MCF 10A (cell line): ENCODE measurements at regions not wholly inside any gene's neighbourhood (a gene's known extent, or its start where the extent isn't known, plus 50 kb on each side); places are given as distances from the start of the nearest gene placed in this dataset.
"Not testable (repeated sequence)": the region's sequence is repeated elsewhere in the genome, so short reads cannot be mapped to it uniquely, and the experiment has no call there.

ENCODE experiments used
- BruUV-seq: library from RNA; stranded (reverse); fragments of 400-500 nt; replicated peaks from 2 replicates; lab custom pipeline; 2021; lab: Mats Ljungman, UMichigan
- CTCF ChIA-PET: fragments of 300-600 bp; sonication (Branson Sonifier 250); formaldehyde crosslinking; extraction: SDS; loops from one replicate; lab custom pipeline; 2021; ENCODE audit warnings: antibody characterized with exemption, inconsistent platforms; lab: Yijun Ruan, JAX
- POLR2A ChIA-PET: fragments of 300-600, 350-650 bp; sonication (Branson Sonifier 250); formaldehyde crosslinking; extraction: SDS; loops from one replicate; lab custom pipeline; 2020; ENCODE audit warnings: antibody characterized with exemption, inconsistent platforms; lab: Yijun Ruan, JAX
- DNase-seq: peaks from one replicate; pipeline ENCODE4 v3.0.0-alpha.2; 2018; ENCODE audit not compliant: unreplicated experiment
- H3K27ac Mint-ChIP-seq: one replicate; pipeline ENCODE4 v1.8.0; 2022; ENCODE audit warnings: mild to moderate bottlenecking, low read depth, mixed read lengths; ENCODE audit not compliant: unreplicated experiment
- H3K27me3 Mint-ChIP-seq: one replicate; pipeline ENCODE4 v1.8.0; 2022; ENCODE audit warnings: mixed read lengths; ENCODE audit not compliant: insufficient read depth, unreplicated experiment
- H3K36me3 Mint-ChIP-seq: one replicate; pipeline ENCODE4 v1.8.0; 2022; ENCODE audit warnings: mild to moderate bottlenecking, moderate library complexity, mixed read lengths; ENCODE audit not compliant: insufficient read depth, unreplicated experiment
- H3K4me1 Mint-ChIP-seq: one replicate; pipeline ENCODE4 v1.8.0; 2022; ENCODE audit warnings: mixed read lengths; ENCODE audit not compliant: insufficient read depth, unreplicated experiment
- H3K4me3 Mint-ChIP-seq: one replicate; pipeline ENCODE4 v1.8.0; 2022; ENCODE audit warnings: mild to moderate bottlenecking, moderate library complexity, mixed read lengths; ENCODE audit not compliant: unreplicated experiment
- H3K9me3 Mint-ChIP-seq: one replicate; pipeline ENCODE4 v1.8.0; 2022; ENCODE audit warnings: mixed read lengths; ENCODE audit not compliant: unreplicated experiment
- CTCF ChIP-seq: fragments of 200-600 bp; IDR thresholded peaks from one replicate; pipeline ENCODE4 v1.8.0; 2022; ENCODE audit warnings: antibody characterized with exemption, mild to moderate bottlenecking; ENCODE audit not compliant: unreplicated experiment
- intact Hi-C: fragments of 100-400 bp; cut with micrococcal nuclease; formaldehyde crosslinking; loops from 2 replicates; pipeline ENCODE4 v1.14.1; 2022

GRCh38 chr4:118574251-118574913 lies 110.8 kb upstream of the METTL14 start:
- H3K9me3 Mint-ChIP-seq, H3K4me1 Mint-ChIP-seq, POLR2A ChIA-PET, intact Hi-C loops, H3K4me3 Mint-ChIP-seq, H3K27ac Mint-ChIP-seq, DNase-seq, CTCF ChIA-PET, BruUV-seq, H3K36me3 Mint-ChIP-seq, H3K27me3 Mint-ChIP-seq: not testable (repeated sequence)

- CTCF ChIA-PET, H3K36me3 Mint-ChIP-seq, H3K27me3 Mint-ChIP-seq, H3K4me1 Mint-ChIP-seq, BruUV-seq, POLR2A ChIA-PET, H3K27ac Mint-ChIP-seq, intact Hi-C loops, DNase-seq, H3K9me3 Mint-ChIP-seq, H3K4me3 Mint-ChIP-seq: not testable (repeated sequence)
These were observed 110.1 kb upstream of the METTL14 start for GRCh38 chr4:118575057-118575456.

GRCh38 chr4:118575726-118576125 lies 109.5 kb upstream of the METTL14 start:
- DNase-seq, POLR2A ChIA-PET, H3K4me1 Mint-ChIP-seq, H3K27me3 Mint-ChIP-seq, H3K27ac Mint-ChIP-seq, H3K9me3 Mint-ChIP-seq, intact Hi-C loops, H3K4me3 Mint-ChIP-seq, BruUV-seq, H3K36me3 Mint-ChIP-seq: not testable (repeated sequence)
- CTCF ChIA-PET = interaction anchor here (0.7 kb wide), 1 partner anchor 292 kb away, joined by 3 read pairs; no protein-coding TSS in a partner anchor

- H3K9me3 Mint-ChIP-seq, H3K4me1 Mint-ChIP-seq, H3K36me3 Mint-ChIP-seq, CTCF ChIA-PET, intact Hi-C loops, H3K4me3 Mint-ChIP-seq, DNase-seq, H3K27me3 Mint-ChIP-seq, POLR2A ChIA-PET, H3K27ac Mint-ChIP-seq, BruUV-seq: not testable (repeated sequence)
These were observed 108.4 kb upstream of the METTL14 start for GRCh38 chr4:118576709-118577219.

- no peak for TF ChIP-seq CTCF
- no peaks in the 10 kb centered on the region for H3K9me3 Mint-ChIP-seq
These were observed 100.2 kb upstream of the METTL14 start for GRCh38 chr4:118585015-118585414.

GRCh38 chr4:118586357-118586790 lies 98.8 kb upstream of the METTL14 start:
- TF ChIP-seq CTCF = no peak
- POLR2A ChIA-PET = no interaction called here
- Mint-ChIP-seq H3K27me3 (no peaks in the 10 kb centered on the region), H3K4me1 (no peaks in the 10 kb centered on the region), H3K4me3 (no peak overlapping the region), H3K27ac (no peak overlapping the region), H3K36me3 (peaks cover under 1% of the 10 kb centered on the region), H3K9me3 (no peaks in the 10 kb centered on the region)
- DNase-seq = no peak
- intact Hi-C loops = no loop called here
- BruUV-seq = no TSS peak
- CTCF ChIA-PET = interaction anchor here (0.6 kb wide), 2 partner anchors 304 to 362 kb away, joined by 3 read pairs; no protein-coding TSS in a partner anchor

More at GRCh38 chr4:118585015-118585414, 100.2 kb upstream of the METTL14 start:
- H3K27me3 Mint-ChIP-seq = no peaks in the 10 kb centered on the region
- no peak overlapping the region for H3K27ac Mint-ChIP-seq
- intact Hi-C loops = no loop called here
- no peak for DNase-seq
- no peaks in the 10 kb centered on the region for H3K4me1 Mint-ChIP-seq
- POLR2A ChIA-PET = no interaction called here
- BruUV-seq = no TSS peak
- H3K4me3 Mint-ChIP-seq = no peak overlapping the region
- CTCF ChIA-PET = interaction anchor here (0.5 to 0.6 kb wide), 2 partner anchors 231 to 365 kb away, joined by 3 read pairs; no protein-coding TSS in a partner anchor
- H3K36me3 Mint-ChIP-seq = no peaks in the 10 kb centered on the region
